Tibial nerve (tissue), 4 donors: ENCODE measurements at regions not wholly inside any gene's neighbourhood (a gene's known extent, or its start where the extent isn't known, plus 50 kb on each side); places are given as distances from the start of the nearest gene placed in this dataset.

Experiments used
- DNase-seq, 2 donors: peaks; one replicate each; pipeline ENCODE4 v3.0.0-alpha.2; 2019; ENCODE audit warnings: low spot score in 2 of 2
- H3K27ac ChIP-seq, 4 donors: fragments of 200-600 bp; sonication (generic) in 3 of 4; one replicate each; pipeline ENCODE4 v1.5.1; 2017 to 2019; ENCODE audit warnings: mild to moderate bottlenecking in 1 of 4
- H3K27me3 ChIP-seq, 2 donors: fragments of 200-600 bp; sonication (generic) in 1 of 2; one replicate each; pipeline versions ENCODE4 v1.5.1 to v1.6.0; 2017 to 2019
- H3K36me3 ChIP-seq, 3 donors: fragments of 200-600 bp; sonication (generic); one replicate each; pipeline ENCODE4 v1.5.1; 2018 to 2019
- H3K4me1 ChIP-seq, 4 donors: fragments of 200-600 bp; sonication (generic) in 3 of 4; one replicate each; pipeline ENCODE4 v1.5.1; 2017 to 2019
- H3K4me3 ChIP-seq, 4 donors: fragments of 200-600 bp; sonication (generic) in 3 of 4; one replicate each; pipeline ENCODE4 v1.5.1; 2017 to 2019; ENCODE audit warnings: mild to moderate bottlenecking in 1 of 4, moderate library complexity in 1 of 4
- H3K9me3 ChIP-seq, 4 donors: fragments of 200-600 bp; sonication (generic) in 3 of 4; one replicate each; pipeline ENCODE4 v1.5.1; 2017 to 2019
- EP300 ChIP-seq, 2 donors: sonication (generic); formaldehyde crosslinking; IDR thresholded peaks; one replicate each; pipeline ENCODE4 v1.6.1; 2017; ENCODE audit warnings: antibody characterized with exemption in 2 of 2, mild to moderate bottlenecking in 1 of 2
- POLR2A ChIP-seq, 2 donors: fragments of 450-650 bp; IDR thresholded peaks; one replicate each; pipeline ENCODE4 v1.6.1; 2017; ENCODE audit warnings: antibody characterized with exemption in 2 of 2, mild to moderate bottlenecking in 2 of 2, moderate library complexity in 2 of 2
- whole genome bisulfite sequencing, 2 donors: methylation state at CpG; one replicate each; pipeline ENCODE4 v1.1.5; 2018; 5-methylcytosine and 5-hydroxymethylcytosine counted together

DNA sequence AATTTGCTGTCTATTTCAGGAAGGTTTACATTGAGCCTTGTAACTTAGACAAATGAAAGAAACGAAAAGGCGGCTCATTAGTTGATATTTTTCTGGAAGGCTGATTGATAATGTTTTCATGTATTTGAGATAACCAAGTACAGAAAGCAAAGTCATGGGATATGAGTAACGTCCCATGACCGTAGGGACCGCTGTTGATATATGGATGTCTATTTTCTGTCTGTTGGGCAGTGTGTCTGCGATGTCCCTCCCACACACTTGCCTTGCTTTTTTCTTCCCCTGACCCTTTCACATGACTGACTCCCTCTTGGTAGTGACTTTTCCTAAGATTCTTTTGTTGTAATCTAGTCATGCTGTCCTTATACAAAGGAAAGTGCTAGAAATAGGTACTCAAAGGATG, 57.0 kb upstream of the GPR158 start:
- no peak for DNase-seq
- no peak overlapping the region for H3K27ac ChIP-seq
- TF ChIP-seq EP300 (IDR thresholded peaks at IDR 0.05) (no peak), POLR2A (IDR thresholded peaks at IDR 0.05) (no peak)
- H3K27me3 ChIP-seq, result no peaks in the 10 kb centered on the region
- H3K4me3 ChIP-seq, result no peak overlapping the region
- H3K4me1 ChIP-seq, result peaks cover 0 to 7% (median 2%) of the 10 kb centered on the region in 4 donors
- H3K36me3 ChIP-seq, result no peaks in the 10 kb centered on the region
- WGBS, 2 donors, result 63 to 72% methylated on average over 6 of the region's 6 CpGs
- H3K9me3 ChIP-seq, result no peaks in the 10 kb centered on the region

GRCh38 chr10:25120188-25120587, 54.6 kb upstream of the GPR158 start:
- no peak for DNase-seq
- H3K9me3 ChIP-seq, result no peaks in the 10 kb centered on the region
- no peak for TF ChIP-seq POLR2A (IDR thresholded peaks at IDR 0.05)
- no peaks in the 10 kb centered on the region for H3K36me3 ChIP-seq
- H3K27me3 ChIP-seq, result no peaks in the 10 kb centered on the region
- H3K27ac ChIP-seq, result no peak overlapping the region
- H3K4me3 ChIP-seq, result no peak overlapping the region
- H3K4me1 ChIP-seq, result no peaks in the 10 kb centered on the region
- WGBS, 2 donors, result 86 to 91% methylated on average over 3 of the region's 3 CpGs
